Fibroblast of skin of left quadriceps (primary cell): ENCODE measurements at regions not wholly inside any gene's neighbourhood (a gene's known extent, or its start where the extent isn't known, plus 50 kb on each side); places are given as distances from the start of the nearest gene placed in this dataset.

ENCODE experiments used
- DNase-seq, 2 experiments: peaks; one replicate each; pipeline ENCODE4 v3.0.0-alpha.2; 2013; ENCODE audit warnings: low read depth in 2 of 2

DNA sequence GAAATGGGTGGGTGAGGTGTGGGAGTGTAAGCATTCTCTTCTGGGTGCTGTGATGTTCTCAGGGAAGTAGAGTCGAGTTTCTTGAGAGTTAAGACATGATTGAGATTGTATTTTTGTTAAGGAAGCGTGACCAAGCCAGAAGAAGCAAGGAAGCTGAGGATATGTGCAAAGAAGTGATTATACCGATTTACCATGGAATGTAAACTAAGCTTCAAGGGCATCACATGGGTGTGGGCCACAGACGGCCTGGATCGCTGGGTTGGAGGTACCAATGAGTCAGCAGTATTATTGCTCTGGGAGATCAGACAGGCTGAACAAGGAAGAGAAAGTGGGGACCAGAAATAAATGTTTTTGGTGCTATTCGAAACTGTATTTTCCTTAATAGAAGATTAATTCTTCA lies 184.1 kb upstream of the GMDS start:
- DNase-seq = no peak

DNA sequence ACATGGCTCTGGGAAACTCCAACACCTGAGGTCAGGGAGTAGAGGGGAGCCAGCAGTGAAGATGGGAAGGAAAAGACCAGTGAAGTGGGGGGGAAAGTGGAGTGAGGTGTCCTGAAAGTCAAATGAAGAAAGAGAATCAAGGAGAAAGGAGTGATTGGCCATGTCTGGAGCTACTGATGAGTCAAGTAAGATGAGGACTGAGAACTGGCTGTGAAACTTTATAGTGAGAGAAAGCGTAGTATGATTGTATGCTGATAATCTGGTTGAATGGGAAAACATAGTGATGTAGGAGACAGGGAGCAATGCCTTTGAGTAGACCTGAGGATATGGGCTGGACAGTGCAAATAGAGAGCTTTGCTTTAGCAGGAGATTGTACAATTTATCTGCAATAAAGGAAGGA lies 183.6 kb upstream of the GMDS start:
- no peak for DNase-seq

DNA sequence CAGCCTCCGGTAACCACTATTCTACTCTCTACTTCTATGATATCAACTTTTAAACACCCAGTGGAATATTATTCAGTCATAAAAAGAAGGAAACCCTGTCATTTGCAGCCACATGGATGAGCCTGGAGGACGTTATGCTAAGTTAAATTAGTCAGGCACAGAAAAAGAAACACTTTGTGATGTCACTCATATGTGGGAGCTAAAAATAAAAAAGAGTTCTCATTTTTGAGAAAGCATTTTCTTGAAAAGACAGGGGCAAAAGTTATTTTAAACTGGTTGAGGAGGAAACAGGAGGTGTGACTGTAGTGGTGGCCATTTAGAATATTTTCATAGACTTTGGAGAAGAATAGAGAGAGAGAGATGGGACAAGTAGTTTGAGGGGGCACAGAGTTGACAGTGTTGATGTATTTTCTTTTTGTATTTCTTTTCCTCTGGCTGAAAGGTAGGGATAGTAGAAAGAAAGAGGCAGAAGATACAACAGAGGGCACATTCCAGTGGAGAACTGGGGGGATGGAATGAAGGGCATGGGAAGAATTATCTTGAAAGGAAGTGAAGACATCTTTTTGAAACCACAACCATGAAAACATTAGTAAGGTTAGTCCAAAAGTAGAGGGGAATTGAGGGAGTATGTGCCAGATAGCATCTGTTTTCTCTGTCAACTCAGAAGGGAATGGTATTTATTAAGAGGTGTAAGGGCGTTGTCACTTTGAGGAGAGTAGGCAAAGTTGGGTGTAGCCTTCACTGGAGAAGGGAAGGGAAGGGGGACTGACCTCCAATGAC lies 181.3 kb upstream of the GMDS start:
- DNase-seq = peak; percentile 48 to 53

DNA sequence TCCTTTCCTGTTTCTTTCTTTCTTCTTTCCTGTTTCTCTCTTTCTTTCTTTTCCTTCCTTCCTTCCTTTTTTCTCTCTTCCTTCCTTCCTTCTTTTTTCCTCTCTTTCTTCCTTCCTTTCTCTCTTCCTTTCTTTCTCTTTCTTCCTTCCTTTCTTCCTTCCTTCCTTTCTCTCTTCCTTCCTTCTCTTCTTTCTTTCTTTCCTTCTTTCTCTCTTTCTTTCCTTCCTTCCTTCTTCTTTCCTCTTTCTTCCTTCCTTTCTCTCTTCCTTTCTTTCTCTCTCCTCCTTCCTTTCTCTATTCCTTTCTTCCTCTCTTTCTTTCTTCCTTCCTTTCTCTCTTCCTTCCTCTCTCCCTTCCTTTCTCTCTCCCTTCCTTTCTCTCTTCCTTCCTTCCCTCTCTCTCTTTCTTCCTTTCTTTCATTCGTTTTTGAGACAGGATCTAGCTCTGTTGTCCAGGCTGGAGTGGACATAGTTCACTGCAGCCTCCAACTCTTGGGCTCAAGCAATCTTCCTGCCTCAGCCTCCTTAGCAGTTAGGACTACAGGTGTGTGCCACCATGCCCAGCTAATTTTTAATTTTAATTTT lies 170.8 kb upstream of the GMDS start:
- no peak for DNase-seq

DNA sequence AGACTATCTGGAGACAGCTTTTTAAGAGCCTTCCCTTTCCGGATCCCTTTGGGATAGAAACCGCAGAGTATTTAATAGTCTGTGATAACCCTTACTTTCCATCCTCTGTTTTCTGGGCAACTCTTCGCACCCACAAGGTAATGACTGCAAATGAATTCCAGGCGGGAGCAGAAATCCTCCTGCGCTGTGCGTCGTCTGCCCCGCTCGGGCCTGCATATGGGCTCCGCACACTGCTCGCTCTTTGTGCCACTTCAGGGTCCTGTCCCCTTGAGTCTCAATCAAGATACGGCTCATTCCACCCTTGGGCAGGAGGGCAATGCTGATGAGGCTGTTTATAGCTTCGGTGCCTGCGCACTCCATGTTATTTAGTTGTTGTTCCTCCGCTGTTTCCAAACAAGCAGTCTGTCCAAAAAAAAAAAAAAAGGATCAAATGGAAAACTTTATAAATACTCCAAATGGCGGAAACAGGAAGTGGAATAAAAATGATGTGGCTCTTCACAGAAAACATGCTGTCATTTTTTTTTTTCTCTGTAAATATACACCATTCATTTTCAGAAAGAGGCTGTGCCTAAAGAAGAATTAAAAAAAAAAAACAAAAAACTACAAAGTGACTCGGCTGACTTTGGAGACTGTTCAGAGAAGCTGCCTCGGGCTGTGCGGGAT lies 169.6 kb upstream of the GMDS start:
- no peak for DNase-seq

DNA sequence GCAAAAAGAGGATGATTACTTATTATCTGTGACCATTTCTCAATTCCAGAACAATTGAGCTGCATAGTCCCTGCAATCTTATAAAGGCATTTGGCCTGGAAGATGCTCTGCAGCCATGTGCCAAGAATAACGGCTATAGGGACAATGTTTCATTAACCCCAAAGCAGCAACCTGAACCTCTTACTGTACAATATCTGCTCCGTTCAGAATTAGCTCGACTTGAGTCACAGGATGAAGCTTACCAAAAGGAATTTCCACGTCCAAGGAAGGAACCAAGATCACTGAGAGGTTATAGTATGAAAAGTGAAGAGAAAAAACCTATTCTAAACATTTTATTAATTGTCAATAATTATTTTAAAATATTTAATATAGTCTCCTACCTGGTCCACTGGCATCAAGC lies 167.3 kb upstream of the GMDS start:
- peak; percentile 21 for DNase-seq

DNA sequence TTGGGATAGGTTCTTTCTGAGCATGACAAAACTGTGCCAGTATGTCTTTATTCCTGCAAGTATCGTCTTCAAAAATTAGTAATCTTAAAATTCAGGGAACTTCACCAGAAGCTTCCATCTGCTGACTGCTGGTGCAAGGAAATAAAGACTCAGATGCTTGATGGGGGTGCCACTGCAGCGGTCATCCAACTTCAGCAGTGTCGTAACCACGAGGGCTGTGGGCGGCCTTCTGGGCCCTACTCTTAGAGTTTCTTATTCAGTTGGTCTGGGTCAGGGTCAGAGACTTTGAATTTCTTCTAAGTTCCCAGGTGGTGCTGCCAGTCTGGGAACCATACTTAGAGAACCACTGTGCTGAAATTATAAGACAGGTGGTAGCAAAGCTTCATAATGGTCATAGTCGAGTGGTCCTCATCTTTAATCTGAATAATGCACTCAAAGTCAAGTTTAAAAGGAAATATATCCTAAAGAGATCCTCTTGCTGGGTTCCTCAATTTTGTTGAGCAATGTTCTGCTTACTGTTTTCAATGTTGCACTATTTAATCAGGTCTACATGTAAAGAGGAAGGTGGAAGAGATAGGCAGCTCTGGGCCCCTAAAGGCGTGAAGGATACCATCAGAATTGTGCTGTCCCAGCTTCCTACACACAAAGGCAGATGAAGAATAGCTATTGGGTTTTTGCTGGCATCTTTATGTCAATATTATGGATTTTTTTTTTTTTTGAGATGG lies 165.4 kb upstream of the GMDS start:
- no peak for DNase-seq

DNA sequence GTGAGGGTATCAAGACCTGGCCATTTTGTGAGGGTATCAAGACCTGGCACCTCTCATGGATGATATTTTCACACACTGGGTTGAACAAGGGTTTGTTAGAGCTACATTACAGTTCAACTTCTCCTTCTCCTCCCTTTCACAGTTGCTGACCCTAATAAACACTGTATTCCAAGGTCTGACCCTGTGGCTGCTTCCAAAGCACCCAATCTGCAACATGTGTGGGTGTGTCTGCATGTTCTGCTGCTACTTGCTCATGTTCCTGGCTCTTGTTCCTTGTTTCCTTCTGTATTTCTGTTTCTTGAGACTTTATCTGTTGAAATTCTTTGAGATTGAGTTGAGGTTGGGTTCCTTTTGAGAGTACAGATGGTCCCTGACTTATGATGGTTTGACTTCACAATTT lies 162.1 kb upstream of the GMDS start:
- DNase-seq = no peak

DNA sequence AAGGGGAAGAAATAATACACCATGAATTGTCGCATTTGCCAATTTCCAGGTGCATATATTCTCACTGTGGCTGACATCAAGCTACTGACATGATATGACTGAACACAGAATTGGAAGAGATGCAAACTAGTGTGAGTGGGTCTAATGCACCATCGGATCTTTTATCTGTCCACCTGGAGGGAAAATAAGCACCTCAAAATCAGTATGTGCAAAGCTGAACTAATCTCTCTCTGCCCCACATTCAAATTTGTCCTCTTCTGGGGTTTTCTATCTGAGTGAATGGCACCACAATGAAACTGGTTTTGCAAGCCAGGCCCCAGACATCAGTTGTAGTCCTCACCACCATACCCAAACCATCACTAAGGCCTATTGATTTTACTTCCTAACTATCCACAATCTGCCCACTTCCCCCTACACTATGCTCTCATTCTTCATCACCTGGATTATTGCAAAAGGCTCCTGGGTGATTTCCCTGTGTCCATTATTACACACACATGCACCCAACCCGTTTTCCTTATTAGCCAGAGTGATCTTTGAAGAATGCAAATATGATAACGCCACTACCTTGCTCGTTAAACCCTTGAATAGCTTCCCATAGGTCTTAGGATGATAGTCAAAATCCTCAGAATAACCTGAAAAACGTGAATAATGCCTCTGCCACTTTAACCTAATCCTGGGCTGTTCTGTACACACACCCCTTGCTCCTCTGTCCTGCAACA lies 159.0 kb upstream of the GMDS start:
- DNase-seq = no peak

DNA sequence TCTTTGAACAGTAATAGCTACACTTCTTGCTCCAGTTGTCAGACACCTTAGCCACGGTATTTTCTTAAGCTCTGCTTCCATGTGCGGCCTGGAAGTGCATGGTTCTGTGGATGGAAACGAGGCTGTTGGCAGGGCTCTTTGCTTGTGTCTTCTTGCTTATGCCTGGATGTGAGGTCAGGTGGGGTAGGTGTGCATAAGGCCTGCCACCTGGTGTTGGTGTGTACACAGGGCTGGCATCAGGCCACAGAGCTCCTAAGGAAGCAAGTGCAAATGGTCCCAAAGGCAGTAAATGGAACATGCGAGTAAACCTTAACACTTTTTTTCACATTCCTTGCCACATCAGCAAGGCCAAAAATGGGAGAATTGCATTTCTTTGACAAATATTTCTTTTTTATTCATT lies 158.1 kb upstream of the GMDS start:
- DNase-seq = no peak

DNA sequence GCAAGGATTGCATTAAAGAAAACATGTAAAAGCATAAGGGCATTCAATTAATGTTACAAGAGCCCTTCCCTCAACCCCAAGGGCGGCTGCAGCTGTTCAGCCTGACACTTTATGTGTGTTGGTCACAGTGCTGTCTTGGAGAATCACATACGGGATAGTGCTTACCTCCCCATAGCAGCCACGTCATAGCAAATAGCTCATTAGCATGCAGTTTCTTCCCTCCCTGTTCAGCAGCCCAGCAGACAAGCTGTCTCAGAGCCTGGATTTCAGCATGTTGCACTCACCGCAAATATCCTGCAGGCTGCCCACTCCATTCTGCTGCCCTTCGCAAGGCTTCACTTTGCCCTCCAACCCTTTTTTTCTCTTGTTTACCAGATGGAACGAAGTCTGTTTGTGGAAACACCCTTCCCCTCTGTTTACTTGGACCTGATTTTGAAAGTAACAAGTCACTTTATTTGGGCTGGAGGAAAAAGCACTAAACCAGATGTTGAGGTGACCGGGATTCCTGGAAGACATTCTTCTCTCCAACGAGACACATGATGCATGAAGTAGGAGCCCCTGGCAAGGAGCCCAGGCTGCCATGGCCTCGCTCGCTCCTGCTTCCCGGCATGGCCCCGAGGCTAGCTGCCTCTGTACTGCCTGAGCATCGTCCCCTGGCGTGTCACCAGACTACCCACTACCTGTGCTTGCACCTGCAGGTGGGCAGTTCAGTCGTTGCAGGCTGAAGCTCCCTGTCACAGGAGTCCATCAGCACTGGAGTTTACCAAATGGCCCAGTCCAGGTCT lies 151.6 kb upstream of the GMDS start:
- peak; percentile 44 to 46 for DNase-seq

DNA sequence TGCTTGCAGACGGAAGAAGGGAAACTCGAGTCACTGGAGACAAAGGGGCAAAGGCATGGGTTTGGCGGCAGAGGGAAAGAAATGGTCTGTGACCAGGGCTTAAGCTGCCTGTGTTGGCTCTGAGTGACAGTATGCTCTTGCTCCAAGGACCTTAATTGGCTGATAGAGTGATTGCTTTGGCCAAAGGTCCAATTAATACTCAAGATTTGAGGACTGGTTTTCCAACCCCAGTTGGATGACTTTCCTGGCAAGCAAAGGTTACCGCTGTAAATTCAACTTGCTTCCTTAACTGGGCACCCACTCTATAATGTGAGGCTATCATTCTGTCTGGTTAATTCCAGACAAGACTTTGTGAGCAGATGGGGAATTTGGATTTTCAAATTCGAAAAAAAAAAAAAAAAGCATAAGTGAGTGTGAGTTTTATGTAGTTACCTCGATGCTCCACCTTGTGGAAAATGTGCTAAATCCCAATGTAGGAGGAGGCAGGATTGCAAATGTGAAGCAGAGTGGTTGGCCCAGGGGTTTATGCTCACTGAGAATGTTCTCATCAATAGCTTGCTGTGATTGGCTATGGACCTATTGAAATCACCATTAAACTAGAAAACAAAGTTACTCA lies 150.7 kb upstream of the GMDS start:
- no peak for DNase-seq

DNA sequence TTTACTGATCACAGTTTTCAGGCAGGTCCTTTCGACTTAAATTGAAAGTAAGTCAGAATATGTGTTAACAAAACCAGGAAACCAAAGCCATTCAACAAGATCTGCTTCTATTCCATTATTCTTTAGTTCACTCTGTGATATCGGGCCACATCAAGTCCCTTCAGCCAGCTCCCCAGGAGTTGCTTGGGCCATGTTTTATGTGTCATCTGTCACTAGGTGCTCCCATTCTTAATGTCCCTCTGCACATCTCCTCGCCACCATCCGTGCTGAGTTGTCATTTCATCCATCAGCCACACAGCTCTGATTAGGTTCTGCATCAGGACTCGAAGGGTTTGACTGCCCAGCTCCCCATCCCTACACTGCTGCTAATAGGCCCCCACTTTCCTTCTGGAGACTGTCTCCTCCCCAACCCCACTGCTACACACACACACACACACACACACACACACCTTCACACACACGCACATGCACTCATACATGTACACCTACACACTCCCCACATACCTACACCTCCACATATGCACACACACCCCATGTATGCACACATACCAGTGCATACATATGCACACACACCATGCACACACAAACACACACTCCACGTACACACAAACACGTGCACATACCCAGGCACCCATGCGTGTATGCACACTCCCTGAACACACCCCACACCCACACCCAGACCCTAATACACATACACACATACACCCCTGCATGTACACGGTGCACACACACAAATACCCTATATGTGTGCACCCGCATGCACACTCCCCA lies 143.3 kb upstream of the GMDS start:
- no peak for DNase-seq

DNA sequence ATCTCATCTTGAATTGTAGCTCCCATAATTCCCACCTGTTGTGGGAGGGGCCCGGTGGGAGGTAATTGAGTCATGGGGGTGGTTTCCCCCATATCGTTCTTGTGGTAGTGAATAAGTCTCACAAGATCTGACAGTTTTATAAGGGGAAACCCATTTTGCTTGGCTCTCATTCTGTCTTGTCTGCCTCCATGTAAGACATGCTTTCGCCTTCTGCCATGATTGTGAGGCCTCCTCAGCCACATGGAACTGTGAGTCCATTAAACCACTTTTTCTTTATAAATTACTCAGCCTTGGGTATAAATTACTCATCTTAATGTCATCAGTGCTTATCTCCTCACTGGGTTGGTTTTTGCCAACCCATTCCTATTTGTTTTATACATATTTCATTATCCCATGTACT lies 142.0 kb upstream of the GMDS start:
- no peak for DNase-seq

DNA sequence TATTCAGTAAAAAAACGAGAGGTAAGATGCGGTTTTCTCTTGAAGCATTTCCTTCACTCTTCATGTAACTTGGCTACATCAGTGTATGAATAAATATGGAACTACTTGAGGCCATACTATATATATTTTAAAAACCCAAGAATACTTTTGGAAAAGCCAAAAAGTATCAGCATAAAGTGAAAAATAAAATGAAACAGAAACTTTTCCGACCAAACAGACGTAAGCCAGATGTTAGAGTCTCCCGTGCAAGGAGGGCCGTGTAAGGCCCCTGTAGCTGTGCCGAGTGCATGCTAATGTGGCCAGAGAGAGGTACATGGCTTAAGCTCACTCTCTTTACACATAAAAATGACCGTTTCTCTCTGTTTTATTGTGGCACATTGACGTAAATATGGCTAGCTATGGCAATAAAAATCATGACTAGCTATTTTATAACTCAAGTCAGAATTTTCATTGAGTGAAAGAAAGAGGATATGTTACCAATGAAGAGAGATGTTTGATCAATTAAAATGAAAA lies 140.1 kb upstream of the GMDS start:
- no peak for DNase-seq

DNA sequence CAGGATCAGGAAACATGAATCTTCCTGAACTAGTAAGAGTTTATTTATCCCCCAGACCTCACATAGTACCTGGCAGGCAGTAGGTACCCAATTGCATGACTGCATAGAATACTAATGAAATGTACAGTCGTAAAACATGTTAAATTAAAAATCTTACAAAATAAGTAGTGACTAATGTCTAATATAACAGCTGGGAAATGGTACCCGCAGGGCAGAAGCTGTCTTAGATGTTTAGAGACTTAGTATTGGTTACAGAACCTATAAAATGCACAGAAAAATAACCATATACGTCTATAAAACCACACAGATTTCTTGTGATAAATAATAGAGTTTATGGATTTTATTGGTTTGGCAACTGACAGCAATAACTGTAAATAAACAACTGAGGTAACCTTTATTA lies 139.1 kb upstream of the GMDS start:
- no peak for DNase-seq

DNA sequence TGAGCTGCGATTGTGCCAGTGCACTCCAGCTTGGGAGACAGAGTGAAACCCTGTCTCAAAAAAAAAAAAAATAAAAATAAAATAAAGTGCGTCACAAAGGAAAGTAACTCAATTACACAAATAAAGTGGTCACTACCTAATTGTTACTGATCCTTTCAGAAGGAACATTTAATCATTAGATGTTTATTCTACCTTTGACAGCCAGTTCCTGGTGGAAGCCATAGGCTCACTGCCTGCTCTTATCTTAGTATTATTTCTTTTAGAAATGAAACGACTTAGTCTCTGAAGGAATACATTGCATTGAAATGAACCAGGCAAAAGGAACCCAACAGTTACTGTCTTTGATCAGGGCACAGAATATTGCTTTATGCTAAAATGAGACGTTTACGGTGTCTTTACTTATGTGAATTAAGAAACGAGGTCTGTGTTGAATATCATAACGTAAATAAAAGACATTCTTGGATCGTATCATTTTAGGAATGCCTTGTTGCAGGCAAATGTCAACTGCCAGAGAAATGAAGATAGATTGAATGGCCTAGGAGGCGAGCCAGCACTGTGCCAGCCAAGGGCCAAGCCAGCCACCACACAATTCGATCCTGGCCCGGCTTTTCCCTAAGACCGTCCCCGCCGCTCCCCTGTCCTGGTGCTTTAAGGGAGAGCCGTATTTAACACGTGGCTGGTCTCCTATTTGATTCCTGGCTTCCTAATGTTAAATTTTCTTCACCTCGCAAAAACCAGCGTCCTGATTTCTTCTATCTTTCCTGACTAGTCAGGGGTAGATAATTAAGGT lies 136.7 kb upstream of the GMDS start:
- DNase-seq = no peak

DNA sequence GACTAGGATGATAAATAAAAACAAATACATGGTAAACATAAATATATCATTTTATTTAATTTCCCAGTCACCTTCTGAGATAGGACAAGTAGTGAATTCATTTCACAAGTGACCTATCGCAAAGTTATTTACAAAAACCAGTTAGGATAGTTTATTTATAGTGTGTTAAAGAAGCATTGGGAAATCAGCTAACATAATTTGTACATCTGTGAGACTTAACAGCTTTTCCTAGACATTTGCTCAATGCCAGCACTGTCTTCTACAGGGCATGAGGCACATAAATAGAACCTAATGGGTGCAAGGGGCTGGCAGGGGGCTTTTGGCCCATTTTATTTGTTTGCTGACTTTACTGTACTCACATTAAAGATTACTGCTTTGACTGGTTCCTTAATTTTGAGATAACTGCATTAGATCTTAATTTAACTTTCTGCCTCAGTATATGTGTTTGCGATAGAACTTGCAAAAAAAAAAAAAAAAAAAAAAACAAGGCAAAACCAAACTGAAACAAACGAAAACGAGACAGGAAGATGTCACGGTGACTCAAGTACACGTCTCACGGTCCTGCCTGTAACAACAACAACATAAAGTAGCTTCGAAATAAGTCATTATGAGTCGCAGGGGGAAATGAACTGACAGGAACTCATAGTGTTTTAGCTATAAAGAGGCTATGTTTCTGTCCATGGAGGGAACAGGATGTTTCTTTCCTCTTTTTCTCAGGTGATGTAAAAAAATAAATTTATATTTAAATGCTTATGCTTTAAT lies 133.7 kb upstream of the GMDS start:
- no peak for DNase-seq
